Common myeloid progenitor, CD34-positive (primary cell): ENCODE measurements at regions not wholly inside any gene's neighbourhood (a gene's known extent, or its start where the extent isn't known, plus 50 kb on each side); places are given as distances from the start of the nearest gene placed in this dataset.
A peak's percentile ranks its signal among the peaks of the same experiment; 100 is the strongest.
"Not testable (repeated sequence)": the region's sequence is repeated elsewhere in the genome, so short reads cannot be mapped to it uniquely, and the experiment has no call there.

Source experiments
- CTCF ChIA-PET: fragments of 350-600 bp; sonication (Branson Sonifier 250); formaldehyde crosslinking; loops from one replicate; lab custom pipeline; 2021; ENCODE audit warnings: antibody characterized with exemption; lab: Charles Lee
- POLR2A ChIA-PET: fragments of 350-600 bp; sonication (Branson Sonifier 250); formaldehyde crosslinking; loops from one replicate; lab custom pipeline; 2021; ENCODE audit warnings: antibody characterized with exemption; lab: Charles Lee
- DNase-seq, 3 donors: peaks; one replicate each; pipeline versions ENCODE4 v3.0.0 to v3.0.0-alpha.2; 2013
- H3K27ac ChIP-seq, 2 experiments: 1 replicate in 1 of 2; 2 replicates in 1 of 2; pipeline ENCODE4 v1.7.0; 2013; ENCODE audit warnings: inconsistent platforms in 2 of 2, low read length in 2 of 2, mild to moderate bottlenecking in 2 of 2, low read depth in 1 of 2, moderate library complexity in 1 of 2; ENCODE audit not compliant: severe bottlenecking in 2 of 2, insufficient read depth in 1 of 2, poor library complexity in 1 of 2
- H3K27me3 ChIP-seq, 5 experiments: replicated peaks in 2 of 5; 1 replicate in 3 of 5; 2 replicates in 2 of 5; pipeline versions ENCODE4 v1.6.1 to v1.7.0; 2013; ENCODE audit warnings: low read length in 4 of 5, mild to moderate bottlenecking in 2 of 5, moderate library complexity in 2 of 5, inconsistent platforms in 1 of 5; ENCODE audit not compliant: insufficient read depth in 5 of 5, control insufficient read depth in 4 of 5
- H3K36me3 ChIP-seq, 4 experiments: 1 replicate in 2 of 4; 2 replicates in 2 of 4; pipeline versions ENCODE4 v1.6.1 to v1.7.0; 2013; ENCODE audit warnings: low read length in 3 of 4, control low read depth in 1 of 4, mild to moderate bottlenecking in 1 of 4; ENCODE audit not compliant: control insufficient read depth in 4 of 4, insufficient read depth in 4 of 4
- H3K4me1 ChIP-seq, 4 experiments: 1 replicate in 3 of 4; 2 replicates in 1 of 4; pipeline versions ENCODE4 v1.6.1 to v1.7.1; 2013; ENCODE audit warnings: low read length in 3 of 4, mild to moderate bottlenecking in 3 of 4, control low read depth in 1 of 4, inconsistent platforms in 1 of 4, moderate library complexity in 1 of 4; ENCODE audit not compliant: control insufficient read depth in 4 of 4, insufficient read depth in 4 of 4; ENCODE audit errors: control extremely low read depth in 1 of 4
- H3K4me3 ChIP-seq, 7 experiments: 1 replicate in 4 of 7; 2 replicates in 3 of 7; pipeline versions ENCODE4 v1.5.1 to v1.7.0; 2013; ENCODE audit warnings: mild to moderate bottlenecking in 7 of 7, low read length in 6 of 7, moderate library complexity in 6 of 7, inconsistent platforms in 2 of 7, low read depth in 2 of 7, control low read depth in 1 of 7; ENCODE audit not compliant: insufficient read depth in 4 of 7, control insufficient read depth in 1 of 7; ENCODE audit errors: extremely low read depth in 1 of 7
- H3K9me3 ChIP-seq, 5 experiments: 1 replicate in 4 of 5; 2 replicates in 1 of 5; pipeline versions ENCODE4 v1.6.1 to v1.7.1; 2013; ENCODE audit warnings: low read length in 4 of 5, mild to moderate bottlenecking in 2 of 5, inconsistent platforms in 1 of 5, low read depth in 1 of 5, moderate library complexity in 1 of 5; ENCODE audit not compliant: control insufficient read depth in 4 of 5, insufficient read depth in 2 of 5; ENCODE audit errors: control extremely low read depth in 1 of 5
- WGBS: methylation state at CpG from one replicate; pipeline ENCODE4 v1.1.5; 2013; ENCODE audit not compliant: insufficient coverage; 5-methylcytosine and 5-hydroxymethylcytosine counted together

DNA sequence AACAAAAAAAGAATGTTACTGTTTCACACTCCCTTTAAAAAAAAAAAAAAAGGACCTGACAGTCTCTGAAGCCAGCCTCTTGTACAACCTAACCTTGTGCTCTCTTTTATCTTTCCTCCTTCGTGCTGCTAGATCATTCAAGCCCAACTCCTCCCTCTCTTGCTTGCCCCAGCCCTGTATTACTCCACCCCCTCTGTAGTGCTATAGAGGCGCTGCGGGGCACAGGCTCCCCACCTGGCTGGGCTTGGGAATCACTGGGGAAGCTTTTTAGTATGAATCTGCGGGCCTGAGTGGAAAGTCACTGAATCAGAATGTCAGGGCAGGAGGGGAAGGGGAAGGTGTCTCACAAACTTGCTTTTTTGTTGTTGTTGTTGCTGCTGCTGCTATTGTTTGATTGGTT, 383.7 kb upstream of the CAMK1G start:
- ChIA-PET CTCF (no interaction called here), POLR2A (no interaction called here)
- Histone ChIP-seq H3K4me1 (no peaks in the 10 kb centered on the region), H3K9me3 (peaks cover 6 to 24% (median 10%) of the 10 kb centered on the region in 5 experiments), H3K36me3 (no peaks in the 10 kb centered on the region), H3K27ac (no peak overlapping the region), H3K27me3 (peaks cover 0 to 15% (median 0%) of the 10 kb centered on the region in 5 experiments), H3K4me3 (no peak overlapping the region)
- no peak for DNase-seq
- 77% methylated on average over 4 of the region's 4 CpGs for WGBS

DNA sequence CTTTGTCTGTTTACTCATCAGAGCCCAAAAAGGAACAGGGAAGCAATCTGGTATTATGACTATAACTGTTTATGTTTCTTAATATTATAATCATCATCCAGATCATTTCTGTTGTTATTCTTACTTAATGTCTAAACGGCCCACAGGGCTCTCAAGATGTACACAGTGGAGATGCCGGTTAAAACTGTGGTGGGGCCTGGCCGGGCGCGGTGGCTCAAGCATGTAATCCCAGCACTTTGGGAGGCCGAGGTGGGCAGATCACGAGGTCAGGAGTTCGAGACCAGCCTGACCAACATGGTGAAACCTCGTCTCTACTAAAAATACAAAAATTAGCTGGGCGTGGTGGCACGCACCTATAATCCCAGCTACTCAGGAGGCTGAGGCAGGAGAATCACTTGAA, 381.2 kb upstream of the CAMK1G start:
- H3K4me1 ChIP-seq, H3K4me3 ChIP-seq, H3K36me3 ChIP-seq, H3K9me3 ChIP-seq, DNase-seq, H3K27ac ChIP-seq: not testable (repeated sequence)
- 82% methylated on average over 5 of the region's 11 CpGs for WGBS
- ChIA-PET POLR2A (interaction anchor here (0.7 kb wide), 1 partner anchor 1715 kb away, joined by 4 read pairs; no protein-coding TSS in a partner anchor), CTCF (interaction anchor here (1.0 to 3.0 kb wide), 17 partner anchors 12 to 364 kb away, joined by 3 to 22 read pairs (median 4); no protein-coding TSS in a partner anchor)
- H3K27me3 ChIP-seq: peaks cover 0 to 15% (median 0%) of the 10 kb centered on the region in 5 experiments

DNA sequence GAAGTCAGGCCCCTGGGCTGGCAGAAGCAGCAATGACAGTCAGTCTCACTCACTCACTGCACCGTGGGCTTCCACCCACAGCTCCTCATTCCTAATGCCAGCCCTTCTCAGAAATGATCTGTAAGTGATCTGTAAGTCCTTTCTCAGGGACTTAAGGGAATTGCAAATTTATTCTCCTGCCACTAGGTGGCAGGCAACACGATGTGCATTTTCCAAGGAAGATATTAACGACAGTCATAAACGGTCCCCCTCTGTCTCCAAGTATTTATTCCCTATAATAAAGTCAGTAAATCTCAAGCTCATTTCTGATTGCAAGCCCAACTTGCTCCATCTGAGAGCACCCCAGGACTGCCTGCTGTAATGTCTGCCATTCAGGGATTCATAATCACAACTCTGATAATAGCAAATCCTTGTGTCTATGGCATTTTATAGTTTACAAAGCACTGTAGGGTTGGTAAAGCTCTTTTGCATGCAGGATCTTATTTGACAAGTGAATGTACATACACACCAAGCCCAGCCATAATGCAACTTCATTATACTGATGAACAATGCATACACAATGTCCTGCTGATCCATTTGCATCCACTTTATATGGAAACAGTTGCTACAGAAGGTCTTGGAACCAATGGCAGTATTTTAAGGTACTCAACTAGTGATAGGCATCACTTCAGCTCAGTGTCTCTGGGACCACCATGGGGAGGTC, 380.5 kb upstream of the CAMK1G start:
- H3K27ac ChIP-seq: no peak overlapping the region
- H3K27me3 ChIP-seq: peaks cover 0 to 17% (median 0%) of the 10 kb centered on the region in 5 experiments
- WGBS: 0% methylated on average over 3 of the region's 4 CpGs
- no peaks in the 10 kb centered on the region for H3K36me3 ChIP-seq
- peak; percentile 49 to 70 (median 69) for DNase-seq
- no peak overlapping the region for H3K4me3 ChIP-seq
- no peaks in the 10 kb centered on the region for H3K9me3 ChIP-seq
- peaks cover 0 to 10% (median 5%) of the 10 kb centered on the region in 4 experiments for H3K4me1 ChIP-seq
- ChIA-PET POLR2A (no interaction called here), CTCF (interaction anchor here (0.6 to 3.0 kb wide), 21 partner anchors 12 to 473 kb away, joined by 3 to 22 read pairs (median 3); no protein-coding TSS in a partner anchor)

DNA sequence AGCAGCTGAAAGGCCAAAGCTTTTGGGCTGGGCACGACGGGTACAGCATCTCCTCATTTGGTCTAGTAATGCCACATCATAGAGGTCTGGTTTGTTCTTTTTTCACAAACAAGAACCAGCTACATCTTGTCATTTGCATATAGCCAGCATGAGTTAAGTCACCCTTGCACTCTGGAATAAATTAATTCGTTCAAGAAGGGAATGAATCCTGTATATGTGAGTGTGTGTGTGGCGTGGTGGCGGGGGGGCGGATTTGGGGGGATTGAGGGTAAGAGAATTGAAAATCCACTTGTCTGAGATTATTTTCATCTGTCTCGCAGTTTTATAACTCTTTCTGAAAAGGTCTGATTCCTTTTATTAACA, 380.0 kb upstream of the CAMK1G start:
- ChIA-PET POLR2A (no interaction called here), CTCF (interaction anchor here (1.0 to 3.0 kb wide), 16 partner anchors 13 to 363 kb away, joined by 3 to 22 read pairs (median 4); no protein-coding TSS in a partner anchor)
- no peak overlapping the region for H3K4me3 ChIP-seq
- peaks cover 0 to 22% (median 4%) of the 10 kb centered on the region in 5 experiments for H3K27me3 ChIP-seq
- DNase-seq: no peak
- peaks cover 0 to 14% (median 8%) of the 10 kb centered on the region in 4 experiments for H3K4me1 ChIP-seq
- H3K9me3 ChIP-seq: no peaks in the 10 kb centered on the region
- H3K27ac ChIP-seq: no peak overlapping the region
- H3K36me3 ChIP-seq: no peaks in the 10 kb centered on the region
- 98% methylated on average over 4 of the region's 7 CpGs for WGBS

GRCh38 chr1:209205039-209205438, 378.5 kb upstream of the CAMK1G start:
- Histone ChIP-seq H3K9me3 (no peaks in the 10 kb centered on the region), H3K36me3 (no peaks in the 10 kb centered on the region), H3K4me1 (peaks cover 0 to 14% (median 8%) of the 10 kb centered on the region in 4 experiments), H3K27ac (no peak overlapping the region), H3K4me3 (no peak overlapping the region), H3K27me3 (peaks cover 3 to 22% (median 13%) of the 10 kb centered on the region in 5 experiments)
- POLR2A ChIA-PET: no interaction called here
- CTCF ChIA-PET: interaction anchor here (1.3 kb wide), 1 partner anchor 941 kb away, joined by 4 read pairs; no protein-coding TSS in a partner anchor
- DNase-seq: no peak
- WGBS: 96% methylated on average over 4 of the region's 4 CpGs

- ChIA-PET CTCF (interaction anchor here (0.8 to 3.0 kb wide), 9 partner anchors 9 to 555 kb away, joined by 3 to 12 read pairs (median 3); no protein-coding TSS in a partner anchor), POLR2A (interaction anchor here (0.6 kb wide), 1 partner anchor 227 kb away, joined by 3 read pairs; no protein-coding TSS in a partner anchor)
- Histone ChIP-seq H3K27me3 (peaks cover 3 to 23% (median 13%) of the 10 kb centered on the region in 5 experiments), H3K36me3 (no peaks in the 10 kb centered on the region), H3K9me3 (no peaks in the 10 kb centered on the region), H3K4me3 (peak overlapping the region in 4 of 7 experiments; percentile 34 to 74 (median 62)), H3K27ac (no peak overlapping the region), H3K4me1 (peaks cover 0 to 14% (median 8%) of the 10 kb centered on the region in 4 experiments)
- DNase-seq: no peak
- WGBS: 37% methylated on average over 11 of the region's 11 CpGs
Measured at GRCh38 chr1:209207126-209207700, 376.3 kb upstream of the CAMK1G start.
